SHP77 treated with DMSO at 0.1 percent for 48 hours (cell line): ENCODE measurements at regions not wholly inside any gene's neighbourhood (a gene's known extent, or its start where the extent isn't known, plus 50 kb on each side); places are given as distances from the start of the nearest gene placed in this dataset.

Experiments used
- DNase-seq: peaks from one replicate; lab custom pipeline; 2025; lab: John Stamatoyannopoulos, UW

DNA sequence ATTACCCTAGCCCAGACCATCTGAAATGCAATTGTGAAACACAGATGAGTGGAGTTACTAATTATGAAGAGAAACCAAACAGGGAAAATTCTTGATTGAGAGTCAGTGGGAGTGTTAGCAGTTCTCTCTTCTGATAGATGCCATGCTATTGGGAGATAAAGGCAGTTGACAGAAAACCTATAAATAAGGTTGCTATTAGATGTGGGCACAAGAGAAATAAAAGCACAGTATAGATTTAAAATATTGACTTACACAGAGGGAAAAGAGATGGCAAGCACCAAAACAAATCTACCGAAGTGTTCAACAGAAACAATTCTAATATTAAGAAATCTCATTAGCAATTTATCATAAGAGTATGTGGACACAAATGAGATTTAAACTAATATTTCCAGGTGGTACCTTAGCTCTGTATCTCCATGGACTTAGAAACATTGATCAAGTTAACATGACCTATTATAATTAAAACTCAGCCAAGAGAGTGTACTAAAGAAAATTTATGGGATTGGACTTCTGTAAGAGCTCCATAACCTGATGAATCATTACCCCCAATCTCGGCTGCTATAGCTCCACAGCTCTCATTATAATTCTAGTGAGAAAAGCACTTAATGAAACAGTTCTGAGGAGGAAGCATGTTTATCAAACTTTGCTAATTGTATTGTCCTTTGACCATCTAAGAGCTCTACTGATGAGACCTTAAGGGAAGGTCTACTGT is 665.0 kb upstream of the RIOK2 start:
- no peak for DNase-seq

DNA sequence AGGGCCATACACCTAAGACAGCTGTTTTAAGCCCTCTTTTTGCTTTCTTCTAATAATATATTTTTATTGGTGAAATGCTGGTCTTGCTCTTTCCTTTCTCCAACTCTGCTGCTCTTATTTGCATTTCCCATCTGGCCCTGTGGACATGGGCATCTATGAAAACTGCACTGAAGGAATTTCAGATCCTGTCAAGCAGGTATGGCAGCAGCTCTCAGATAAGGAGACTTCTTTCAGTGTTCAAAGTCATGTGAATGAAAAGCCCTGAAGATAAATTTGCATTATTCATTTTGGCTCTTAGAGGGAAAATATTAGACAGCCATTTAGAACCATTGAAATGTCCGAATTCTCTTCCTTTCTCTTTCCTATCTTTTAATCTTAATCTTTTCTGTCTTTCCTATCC is 668.0 kb upstream of the RIOK2 start:
- DNase-seq = no peak

DNA sequence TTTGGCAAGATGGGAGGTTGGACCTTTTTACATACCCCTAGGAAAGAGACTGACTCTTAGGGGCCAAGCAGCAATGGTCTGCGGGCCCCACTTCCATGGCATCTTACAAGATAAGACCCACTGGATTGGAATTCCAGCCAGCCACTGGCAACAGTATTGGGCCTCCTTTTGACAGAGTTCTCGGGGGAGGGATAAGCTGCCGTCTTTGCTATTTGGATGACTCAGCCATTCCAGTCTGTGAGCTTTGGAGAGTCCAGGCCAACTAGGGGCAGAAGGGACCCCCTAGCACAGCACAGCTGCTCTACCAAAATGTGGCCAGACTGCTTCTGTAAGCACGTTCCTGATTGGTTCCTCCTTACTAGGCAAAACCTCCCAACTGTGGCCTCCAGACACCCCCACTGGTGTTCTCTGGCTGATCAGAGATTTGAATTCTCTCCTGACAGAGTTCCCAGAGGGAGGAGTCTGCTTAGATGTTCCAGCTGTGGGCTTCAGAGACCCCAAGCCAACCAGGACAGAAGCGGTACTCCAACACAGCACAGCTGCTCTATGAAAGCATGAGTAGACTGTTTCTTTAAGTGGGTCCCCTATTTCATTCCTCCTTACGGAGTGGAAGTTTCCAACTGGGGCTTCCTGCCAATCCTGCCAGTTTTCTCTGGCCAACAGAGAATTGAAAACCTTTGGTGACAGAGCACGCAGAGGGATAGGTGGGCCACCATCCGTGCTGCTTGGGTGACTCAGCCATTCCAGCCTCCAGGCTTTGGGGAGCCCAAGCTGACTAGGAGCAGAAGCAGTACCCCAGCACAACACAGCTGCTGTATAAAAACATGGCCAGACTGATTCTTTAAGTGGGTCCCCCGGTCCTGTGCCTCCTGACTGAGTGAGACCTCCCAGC is 672.1 kb upstream of the RIOK2 start:
- DNase-seq = no peak

- no peak for DNase-seq
Observed at GRCh38 chr5:97874491-97874890, 691.4 kb upstream of the RIOK2 start.

- no peak for DNase-seq
Observed at GRCh38 chr5:97876272-97876671, 693.2 kb upstream of the RIOK2 start.

GRCh38 chr5:97877588-97877987 is 694.5 kb upstream of the RIOK2 start:
- DNase-seq = no peak

DNA sequence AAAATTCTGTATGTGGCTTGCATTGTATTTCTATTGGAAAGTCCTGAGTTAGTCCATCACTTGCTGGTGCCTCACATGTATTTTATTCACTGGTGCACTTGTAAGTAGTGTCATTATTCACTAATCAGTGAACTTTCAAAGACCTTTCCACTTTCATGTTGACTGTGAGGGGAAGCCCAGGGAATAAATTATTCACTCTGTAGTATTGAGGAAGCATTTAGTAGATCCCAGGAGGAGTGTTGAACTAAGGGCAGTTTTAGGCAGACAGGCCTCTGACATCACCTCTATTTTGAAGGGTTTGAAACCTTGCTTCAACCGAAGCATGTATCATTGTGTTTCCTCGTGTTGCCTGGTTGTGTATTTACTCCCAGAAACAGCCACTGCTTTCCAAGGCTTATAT is 705.4 kb upstream of the RIOK2 start:
- no peak for DNase-seq

DNA sequence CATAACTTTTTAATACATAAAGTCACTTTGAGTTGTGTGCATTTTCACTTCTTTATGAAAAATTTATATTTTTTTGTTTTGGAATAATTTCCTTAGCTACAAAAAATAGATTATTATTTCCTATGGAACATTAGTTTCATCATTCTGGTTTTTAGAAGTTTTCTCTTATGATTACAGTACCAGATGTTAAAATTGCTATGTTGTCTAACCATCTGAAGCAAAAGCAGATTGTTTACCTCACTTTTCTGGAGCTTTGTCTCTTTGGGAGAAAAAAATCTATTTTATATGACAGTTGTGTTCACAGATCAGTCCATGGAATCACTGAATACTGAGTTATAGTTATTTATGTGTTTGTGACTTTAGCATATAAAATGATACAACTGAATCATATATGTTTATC is 708.9 kb upstream of the RIOK2 start:
- DNase-seq = no peak

GRCh38 chr5:97903742-97904141 is 720.7 kb upstream of the RIOK2 start:
- no peak for DNase-seq

GRCh38 chr5:97906135-97906534 is 723.1 kb upstream of the RIOK2 start:
- no peak for DNase-seq

DNA sequence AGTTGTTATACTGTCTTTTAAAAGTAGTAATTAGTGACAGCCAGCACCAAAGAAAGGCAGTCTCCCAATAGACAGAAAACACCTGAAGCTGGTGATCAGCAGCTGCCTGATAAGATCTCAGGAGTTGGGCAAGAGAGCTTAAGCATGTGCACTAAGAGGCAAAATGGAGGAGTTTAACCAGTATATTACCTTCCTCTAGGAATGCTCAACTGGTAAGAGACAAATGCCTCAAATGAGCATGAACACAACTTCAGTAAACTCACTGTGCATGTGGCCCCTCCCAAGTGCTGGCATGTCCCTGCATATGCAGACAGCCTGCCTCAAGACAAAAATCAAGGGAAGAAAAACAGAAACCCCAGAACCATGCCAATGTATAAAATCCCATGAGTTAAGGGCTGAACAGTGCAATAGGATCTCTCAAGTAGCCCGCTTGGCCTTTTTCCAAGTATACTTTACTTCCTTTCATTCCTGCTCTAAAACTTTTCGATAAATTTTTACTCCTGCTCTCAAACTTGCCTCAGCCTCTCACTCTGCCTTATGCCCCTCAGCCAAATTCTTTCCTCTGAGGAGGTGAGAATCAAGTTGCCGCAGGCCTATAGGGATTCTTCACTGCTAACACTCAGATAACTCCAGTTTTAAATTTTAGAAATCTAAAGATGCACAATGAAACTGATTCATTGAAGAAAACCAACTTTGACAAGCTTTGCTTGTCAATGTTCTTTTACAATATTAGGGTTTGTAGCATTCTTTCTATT is 724.8 kb upstream of the RIOK2 start:
- no peak for DNase-seq

DNA sequence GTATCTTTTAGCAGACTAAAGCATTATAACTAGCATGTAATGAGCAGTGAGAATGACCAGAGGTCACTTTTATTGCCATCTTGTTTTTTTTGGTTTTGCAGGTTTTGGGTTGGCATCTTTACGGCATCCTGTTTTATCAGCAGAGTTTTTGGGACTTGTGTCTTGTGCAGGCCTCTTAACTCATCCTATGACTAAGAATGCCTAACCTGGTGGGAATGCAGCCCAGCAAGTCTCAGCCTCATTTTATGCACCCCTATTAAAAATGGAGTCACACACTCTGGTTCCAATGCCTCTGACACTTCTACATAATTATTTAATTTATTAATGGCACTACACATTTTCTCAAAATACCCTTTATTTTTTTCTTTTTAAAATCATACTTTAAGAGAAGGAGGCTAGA is 726.5 kb upstream of the RIOK2 start:
- DNase-seq = no peak

- DNase-seq = no peak
Observed at GRCh38 chr5:97914483-97914882, 731.4 kb upstream of the RIOK2 start.

- DNase-seq = no peak
Observed at GRCh38 chr5:97915106-97915505, 732.1 kb upstream of the RIOK2 start.

DNA sequence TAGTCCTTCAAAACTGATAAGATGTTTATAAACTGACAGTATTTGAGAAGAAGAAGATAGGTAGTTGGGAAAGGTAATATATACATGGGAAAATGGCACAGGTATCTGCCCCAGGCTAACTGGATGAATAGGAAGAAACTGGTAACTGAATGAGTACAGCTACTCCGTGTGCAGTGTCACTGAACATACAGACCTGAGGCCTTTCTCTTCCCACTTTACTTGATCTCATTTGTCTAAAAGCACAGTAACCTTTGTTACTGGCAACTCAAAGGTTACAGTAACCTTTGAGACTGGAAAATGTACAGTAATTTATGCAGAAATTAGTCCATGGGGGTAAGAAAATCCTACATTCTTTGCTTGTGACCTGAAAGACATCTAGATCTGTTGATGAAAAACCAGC is 735.0 kb upstream of the RIOK2 start:
- DNase-seq = no peak

- no peak for DNase-seq
Observed at GRCh38 chr5:97918620-97919019, 735.6 kb upstream of the RIOK2 start.

- no peak for DNase-seq
Observed at GRCh38 chr5:97919719-97920118, 736.7 kb upstream of the RIOK2 start.

- no peak for DNase-seq
Observed at GRCh38 chr5:97922776-97923175, 739.7 kb upstream of the RIOK2 start.

GRCh38 chr5:97923496-97923895 is 740.4 kb upstream of the RIOK2 start:
- DNase-seq = no peak

GRCh38 chr5:97923997-97924396 is 741.0 kb upstream of the RIOK2 start:
- DNase-seq = no peak

GRCh38 chr5:97929383-97929782 is 746.3 kb upstream of the RIOK2 start:
- no peak for DNase-seq

- DNase-seq = no peak
Observed at GRCh38 chr5:97931829-97932228, 748.8 kb upstream of the RIOK2 start.

- no peak for DNase-seq
Observed at GRCh38 chr5:97936231-97936630, 753.2 kb upstream of the RIOK2 start.
